HG03045 (cell line): ENCODE measurements at regions not wholly inside any gene's neighbourhood (a gene's known extent, or its start where the extent isn't known, plus 50 kb on each side); places are given as distances from the start of the nearest gene placed in this dataset.

ENCODE experiments used
- ATAC-seq: cut with Tn5 transposase; IDR thresholded peaks from one replicate; pipeline ENCODE4 v1.9.1; 2021; ENCODE audit warnings: mild to moderate bottlenecking, moderate library complexity; ENCODE audit not compliant: unreplicated experiment

DNA sequence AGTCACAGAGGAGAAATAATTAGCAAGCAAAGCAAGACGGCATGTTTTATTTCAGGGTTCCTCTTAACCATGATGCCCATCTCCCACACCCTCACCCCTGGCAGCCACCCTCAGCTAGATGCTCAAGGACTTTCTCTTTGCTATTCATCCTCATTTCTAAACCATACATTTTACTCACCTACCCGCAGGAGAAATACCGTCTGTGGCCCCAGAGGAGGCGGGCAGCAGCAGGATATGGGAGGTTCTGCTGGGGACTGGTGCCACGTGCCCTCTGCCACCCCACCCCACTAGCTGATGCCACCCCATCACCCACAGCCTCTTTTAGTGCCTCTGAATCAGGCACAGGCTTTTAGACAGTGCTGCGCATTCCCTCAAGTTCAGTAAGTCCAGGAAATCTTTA, 168.7 kb upstream of the ITGB1 start:
- no peak for ATAC-seq

DNA sequence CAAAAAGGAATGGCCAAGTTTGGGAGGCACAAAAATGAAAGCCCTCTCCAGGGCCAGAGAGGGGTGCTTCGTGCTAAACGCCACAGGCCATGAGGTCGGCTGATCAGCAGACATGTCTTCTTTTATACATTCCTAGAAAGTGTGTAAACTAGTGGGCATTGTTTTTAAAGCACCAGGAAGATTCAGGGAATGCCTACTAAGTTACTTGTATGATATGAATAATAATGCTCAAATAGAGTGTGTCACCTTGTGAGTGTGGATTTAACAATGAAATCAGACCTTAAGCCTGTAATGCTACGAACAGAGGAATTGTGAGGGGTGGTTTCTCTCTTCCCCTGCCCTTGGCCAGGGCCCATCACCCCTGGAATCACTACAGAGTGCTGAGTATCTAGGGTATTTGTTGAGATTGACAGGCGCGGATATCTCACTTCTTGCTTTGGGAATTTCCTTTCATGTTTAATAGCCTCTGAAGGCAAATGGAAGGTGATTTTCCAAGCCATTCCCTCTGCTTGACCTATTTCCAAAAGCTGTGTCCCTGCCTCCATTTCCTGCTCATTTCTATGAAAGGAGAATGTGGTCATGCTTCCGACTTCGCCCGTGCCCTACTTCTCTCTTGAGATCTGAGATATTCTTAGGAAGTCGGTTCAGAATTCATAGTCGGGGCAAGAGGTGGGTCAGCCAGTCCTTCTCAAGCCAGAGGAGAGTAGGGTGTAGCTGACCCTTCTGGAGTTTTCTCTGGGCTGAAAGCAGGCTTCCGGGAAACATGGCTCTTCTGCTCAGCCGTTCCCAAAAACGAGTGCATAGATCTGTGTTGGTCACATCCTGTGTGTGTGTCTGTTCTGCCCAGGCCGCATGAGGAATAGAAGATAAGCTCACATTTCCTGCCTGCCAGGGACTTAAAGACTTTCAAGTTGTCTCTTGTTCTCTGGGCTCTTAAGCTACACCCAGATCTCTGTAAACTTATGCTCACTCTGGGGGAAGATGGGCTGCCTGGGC, 167.8 kb upstream of the ITGB1 start:
- ATAC-seq: no peak

DNA sequence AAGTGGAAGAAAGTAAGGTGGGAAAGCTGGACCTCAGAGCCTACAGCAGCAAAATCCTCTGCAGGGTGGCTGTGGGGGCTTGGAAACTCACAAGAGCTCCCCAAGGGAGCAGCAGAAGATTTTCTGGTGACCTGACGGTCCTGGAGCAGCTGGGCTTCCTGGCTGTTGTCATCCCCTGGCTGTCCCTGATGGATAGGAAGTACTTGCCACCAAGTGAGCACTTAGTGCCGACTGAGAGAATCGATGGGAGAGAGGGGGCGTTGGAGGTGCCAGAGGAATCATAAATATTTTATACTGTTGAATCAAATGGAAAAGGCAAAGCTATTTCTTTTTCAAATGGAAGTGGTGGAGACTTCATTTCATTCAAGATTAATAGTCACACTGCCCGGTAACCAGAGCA, 167.1 kb upstream of the ITGB1 start:
- no peak for ATAC-seq

DNA sequence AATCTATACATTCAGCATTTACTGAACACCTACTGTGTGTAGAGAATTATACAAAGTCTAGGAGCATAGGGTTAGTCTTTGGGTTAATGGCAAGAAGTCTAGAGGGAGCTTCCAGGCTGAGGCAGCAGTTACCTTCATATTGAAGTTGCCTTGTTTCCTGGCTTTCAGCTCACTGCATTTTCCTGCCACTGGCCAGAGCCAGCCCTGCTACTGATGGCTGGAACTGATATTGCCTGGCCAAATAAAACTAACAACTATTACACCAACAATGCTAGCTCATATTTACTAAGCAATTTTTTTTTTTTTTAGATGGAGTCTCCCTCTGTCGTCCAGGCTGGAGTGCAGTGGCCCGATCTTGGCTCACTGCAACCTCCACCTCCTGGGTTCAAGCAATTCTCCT, 165.7 kb upstream of the ITGB1 start:
- no peak for ATAC-seq

DNA sequence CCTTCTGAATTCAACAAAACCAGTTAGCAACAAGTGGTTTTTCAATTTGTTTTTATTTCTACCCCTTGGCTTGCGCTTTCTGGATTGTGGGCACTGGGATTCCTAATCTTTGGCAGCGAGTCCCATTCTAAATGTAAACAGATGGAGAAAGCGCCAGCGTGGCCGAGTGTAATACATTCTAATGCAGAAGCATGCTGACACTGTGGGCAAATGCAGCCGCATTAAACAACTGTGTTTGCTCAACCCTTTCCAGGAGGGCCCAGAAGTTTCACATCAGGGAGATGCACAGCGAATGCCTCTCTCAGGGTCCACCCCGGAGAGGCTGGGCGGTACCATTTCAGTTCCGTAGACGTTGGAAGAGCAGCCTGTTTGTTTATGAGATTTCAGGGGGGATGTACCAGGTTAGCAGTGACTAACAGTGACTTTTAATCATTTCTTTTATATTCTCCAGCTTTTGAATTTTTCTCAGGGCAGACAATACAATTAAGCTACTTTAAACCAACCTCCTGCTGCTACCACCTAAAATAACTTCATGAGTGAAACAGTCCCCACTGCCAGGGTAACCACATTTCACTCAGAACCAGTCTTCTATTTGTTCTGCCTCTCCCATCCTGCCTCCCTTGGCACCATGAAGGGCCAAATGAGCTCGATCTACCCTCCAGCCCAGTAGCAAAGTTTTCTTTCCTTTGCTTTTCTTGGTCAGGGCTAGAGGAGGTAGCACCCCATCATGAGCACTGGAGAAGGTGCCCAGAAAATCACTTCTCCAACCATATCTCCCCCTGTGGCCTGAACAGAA, 164.2 kb upstream of the ITGB1 start:
- ATAC-seq: no peak

DNA sequence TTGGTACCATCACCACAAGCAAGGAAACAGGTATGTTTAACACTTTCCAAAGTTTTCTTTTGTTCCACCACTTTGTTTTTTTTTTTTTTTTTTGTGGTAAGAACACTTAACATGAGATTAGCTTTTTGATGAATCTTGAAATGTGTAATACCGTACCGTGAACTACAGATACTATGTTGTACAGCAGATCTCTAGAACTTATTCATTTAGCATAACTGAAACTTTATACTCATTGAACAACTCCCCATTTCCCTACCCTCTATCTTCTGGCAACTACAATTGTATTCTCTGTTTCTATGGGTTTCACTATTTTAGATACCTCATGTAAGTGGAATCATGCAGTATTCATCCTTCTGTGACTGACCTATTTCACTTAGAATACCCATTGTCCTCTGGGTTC, 162.7 kb upstream of the ITGB1 start:
- ATAC-seq: no peak

DNA sequence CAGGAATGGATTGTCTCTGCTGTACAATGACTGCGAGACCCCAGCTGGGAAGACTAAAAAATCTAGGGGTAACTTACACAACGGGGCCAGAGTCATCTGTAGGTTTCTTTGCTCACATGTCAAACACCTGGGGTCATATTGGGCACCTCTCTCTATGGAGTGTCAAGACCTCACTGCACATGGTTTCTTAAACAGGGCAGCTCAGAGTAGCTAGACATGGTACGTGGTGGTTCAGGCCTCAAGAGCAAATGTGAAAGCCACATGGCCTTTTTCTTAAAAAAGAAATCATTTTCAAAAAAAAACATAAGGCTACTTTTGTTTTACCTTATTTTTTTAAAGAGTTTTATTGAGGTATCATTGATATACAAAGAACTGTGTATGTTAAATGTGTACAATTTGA, 162.2 kb upstream of the ITGB1 start:
- no peak for ATAC-seq

DNA sequence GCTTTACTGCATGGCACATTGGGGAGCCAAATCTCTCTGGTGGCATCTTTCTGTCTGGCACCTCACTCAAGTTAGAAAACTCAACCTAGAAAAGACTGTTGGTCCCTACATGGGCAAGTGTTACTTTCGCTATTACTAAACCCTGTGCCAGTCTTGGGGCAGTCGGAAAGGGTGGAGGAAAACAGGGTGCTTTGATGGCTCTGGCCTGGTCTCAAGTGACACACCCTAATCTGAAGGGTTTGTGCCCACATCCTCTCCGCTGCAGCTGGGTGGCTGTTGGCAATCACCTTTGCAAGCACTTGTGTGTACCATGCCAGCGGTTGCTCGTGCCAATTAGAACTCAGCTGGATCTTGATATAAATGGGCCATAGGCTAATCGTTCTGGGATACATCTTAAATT, 159.8 kb upstream of the ITGB1 start:
- ATAC-seq: no peak

DNA sequence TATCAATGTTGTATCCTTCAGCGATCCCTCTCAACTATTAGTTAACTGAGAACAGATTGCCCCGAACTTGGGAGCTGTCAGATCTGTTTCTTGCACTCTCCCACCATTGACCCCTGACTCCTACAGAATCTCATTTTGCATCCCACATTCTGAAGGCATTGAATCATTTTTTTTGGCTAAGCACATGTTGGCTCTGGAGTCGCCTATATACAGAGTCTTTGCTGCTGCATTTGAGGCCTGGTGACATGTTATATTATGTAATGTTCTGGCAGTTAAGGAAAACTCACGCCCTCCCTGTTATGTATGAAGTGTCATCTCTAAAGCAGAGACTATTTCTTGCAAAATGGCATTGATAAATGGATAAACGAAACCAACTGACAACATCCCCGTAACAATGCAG, 159.2 kb upstream of the ITGB1 start:
- no peak for ATAC-seq

DNA sequence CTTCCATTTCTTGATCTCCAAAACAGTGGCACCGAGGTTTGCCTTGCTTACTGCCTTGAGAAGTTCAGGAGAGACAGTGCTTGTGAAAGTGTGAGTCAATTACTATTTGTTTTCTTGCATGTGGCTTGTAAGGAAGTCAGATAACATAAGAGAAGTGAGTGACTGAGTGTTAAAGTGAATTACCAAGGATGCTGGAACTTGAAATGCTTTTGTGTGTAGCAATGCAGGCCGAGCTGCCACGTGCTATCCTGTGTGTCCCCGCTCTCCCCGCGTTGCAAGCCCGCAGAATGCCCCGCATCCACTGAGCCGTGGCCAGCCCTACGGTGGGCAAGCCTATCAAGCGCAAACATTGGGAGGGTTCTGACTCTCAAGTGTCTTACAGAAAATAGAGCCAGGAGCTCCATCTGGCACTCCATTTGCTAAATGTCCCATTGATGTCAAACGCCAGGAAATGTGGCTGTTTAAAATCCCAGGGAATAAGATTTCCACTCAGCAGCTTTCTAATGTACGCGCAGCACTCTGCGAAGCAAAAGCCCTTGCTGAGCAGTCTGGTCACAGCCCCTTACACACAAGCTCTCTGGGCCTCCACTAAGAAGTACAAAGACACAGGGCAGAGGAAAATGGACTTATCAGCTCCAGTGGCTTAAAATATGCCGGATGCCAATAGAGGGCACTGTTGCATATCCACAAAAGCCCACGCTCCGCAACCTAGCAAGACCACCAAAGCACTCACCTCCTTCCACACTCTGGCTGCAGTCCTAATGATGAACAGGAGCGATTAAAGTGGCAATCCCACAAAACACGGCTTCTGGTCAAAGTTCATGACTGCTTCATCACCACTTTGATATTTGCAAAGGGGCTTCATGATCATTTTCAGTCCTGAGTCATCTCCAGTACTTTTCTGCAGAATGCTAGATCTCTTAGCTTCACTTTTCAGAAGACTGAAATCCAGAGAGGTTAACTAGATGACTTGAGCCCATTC, 158.0 kb upstream of the ITGB1 start:
- no peak for ATAC-seq

DNA sequence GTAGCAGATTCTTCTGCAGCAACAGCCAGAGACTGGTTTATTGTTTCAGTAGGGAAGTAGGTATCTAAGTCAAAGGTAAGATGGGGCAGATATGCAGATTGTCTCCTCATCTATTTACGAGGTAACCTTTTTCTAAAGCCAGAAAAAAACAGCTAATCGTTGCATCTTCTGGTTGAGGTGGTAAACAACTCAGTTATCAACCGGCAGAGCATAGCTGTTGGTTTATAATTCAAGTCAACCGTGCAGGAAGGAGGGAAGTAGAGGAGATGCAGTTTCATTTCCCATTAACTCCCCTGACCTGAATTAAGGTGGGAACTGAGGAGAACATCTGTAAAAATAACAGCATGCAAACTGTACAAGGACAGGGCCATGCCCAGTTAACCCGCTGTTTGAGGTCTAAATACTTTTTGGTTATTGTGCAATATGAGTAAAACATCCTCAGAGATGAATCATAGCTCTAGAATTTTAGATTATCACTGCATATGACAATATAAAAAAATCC, 156.5 kb upstream of the ITGB1 start:
- ATAC-seq: no peak

DNA sequence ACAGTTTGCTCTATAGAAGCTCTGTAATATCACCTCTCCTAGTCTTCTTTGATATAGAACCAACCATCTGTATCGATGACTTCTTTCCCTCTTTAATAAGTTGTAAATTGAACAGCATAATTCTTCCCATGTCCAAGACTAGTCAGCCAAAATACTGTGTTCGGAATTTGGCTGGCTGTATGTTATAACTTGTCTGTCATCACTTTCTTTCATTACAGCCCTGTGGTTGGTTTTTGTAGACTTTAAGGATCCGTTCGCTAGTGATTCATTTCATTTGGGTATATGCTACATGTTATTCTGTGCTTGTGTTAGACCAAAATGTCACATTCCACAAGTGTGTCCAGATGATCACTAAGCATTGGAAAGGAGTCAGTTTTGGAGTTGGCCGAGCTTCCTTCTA, 155.4 kb upstream of the ITGB1 start:
- ATAC-seq: no peak

DNA sequence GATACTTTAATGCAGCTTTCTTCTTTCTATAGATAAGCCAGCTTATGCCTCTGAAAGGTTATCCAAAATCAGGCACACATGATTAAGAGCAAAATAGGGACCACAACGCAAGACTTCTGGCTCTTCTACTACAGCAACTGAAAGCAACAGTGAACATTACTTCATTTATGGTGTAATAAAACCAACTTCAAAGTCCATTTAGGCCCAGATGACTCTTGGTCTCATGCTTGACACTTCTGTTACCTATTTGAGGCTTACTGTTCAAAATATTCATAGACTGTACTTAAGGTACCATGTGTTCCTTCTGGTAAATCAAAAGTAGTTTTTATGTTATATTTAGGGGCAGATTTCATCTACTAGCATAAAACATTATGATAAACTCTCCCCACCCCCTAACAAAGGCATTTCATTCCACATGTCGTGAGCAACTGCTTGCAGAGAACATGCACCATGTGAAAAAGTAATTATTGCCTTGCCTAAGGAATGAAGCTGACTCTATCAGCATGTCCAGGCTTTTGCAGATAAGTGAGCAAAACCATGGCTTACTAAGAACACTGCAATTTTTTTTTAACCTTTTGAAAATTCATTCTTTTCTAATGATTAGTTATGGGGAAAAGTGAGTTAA, 154.9 kb upstream of the ITGB1 start:
- no peak for ATAC-seq

DNA sequence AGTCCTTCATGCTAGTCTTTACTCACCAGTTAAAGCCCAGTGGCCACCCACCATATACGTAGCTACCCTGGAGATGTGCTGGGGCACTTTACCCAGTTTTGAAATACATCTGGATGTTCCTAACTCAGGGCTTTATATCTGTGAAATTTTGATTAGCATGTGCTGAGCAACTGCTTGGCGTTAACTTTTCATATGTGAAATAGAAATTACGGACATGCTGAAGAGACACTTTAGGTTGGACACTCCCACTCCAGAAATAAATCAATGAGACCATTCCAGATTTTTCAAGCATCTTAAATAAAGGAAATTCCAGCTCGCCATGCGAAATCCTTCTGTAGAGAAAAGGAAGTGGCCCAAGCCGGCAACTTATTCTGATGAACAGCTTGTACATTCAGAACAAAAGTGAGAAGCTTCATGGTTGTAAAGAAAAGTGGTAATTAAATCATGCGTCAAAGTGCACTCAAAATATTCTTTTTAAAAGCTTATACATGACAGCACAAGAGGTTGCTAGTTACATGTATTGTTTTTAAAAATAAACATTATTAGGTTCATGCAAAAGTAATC, 153.5 kb upstream of the ITGB1 start:
- no peak for ATAC-seq

DNA sequence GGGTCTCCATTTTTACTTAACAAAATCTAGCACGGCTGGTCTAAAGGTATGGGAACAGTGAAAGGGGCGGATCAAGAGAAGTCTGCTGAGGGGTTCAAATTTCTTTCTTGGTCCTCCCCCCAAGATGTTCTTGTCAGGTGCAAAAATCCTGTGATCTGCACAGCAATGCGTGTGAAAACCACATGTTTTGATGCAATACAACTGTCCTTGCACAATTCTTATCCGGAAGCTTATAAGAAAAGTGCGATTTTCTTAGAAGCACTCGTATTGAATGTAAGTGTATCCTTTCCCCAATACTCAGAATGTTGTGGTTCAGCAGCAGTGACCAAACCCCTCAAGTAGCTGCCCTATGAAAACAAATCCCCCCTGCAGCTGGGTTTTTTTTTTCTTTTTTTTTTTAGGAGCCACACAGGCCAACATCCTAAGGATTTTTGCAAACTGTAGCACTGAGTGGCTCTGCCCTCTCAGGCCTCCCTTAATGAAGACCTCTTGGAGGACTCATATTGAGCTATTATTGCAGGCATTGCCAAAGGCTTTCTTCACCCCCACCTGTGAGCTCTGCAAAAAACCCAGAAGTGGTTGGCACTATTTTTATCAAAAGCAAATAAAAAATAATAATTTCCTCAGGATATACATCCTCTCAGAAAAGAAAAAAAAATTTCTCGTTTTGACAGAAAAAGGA, 151.9 kb upstream of the ITGB1 start:
- ATAC-seq: no peak

DNA sequence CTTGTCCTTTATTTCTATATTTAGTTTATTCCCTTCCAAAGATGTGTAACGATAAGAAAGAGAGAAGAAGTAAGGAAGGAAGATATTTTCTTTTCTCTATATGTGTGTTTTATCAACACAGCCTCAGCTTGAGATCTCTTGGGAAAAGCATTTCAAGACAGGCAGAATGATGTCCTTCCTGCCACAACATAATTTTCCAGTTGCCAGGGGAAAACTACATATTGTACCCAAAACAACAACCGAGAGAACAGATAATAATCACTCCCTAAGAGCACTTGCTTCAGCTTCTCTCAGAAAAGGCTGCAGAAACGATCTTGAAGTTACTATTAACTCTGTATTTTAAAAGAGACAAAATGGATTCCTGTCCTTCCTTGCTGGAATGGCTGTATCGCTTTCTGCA, 151.4 kb upstream of the ITGB1 start:
- ATAC-seq: no peak

DNA sequence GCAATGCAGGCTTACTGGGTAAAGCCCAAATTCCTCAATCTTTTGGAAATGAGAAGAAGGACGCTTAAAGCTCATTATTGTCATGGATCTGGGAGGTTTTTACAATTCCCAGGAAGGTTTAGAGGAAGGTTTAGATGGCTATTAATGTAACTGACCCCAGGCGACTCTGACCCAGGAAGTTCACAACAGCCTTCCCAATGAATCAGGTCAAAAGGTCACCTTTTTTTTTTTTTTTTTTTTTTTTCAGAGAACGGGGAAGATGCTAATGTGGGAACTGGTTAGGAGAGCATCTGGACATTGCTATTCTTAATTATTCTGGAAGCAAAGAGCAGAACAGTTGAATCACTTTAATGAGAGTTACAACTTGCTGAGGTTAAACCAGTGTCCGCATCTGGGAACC, 149.9 kb upstream of the ITGB1 start:
- no peak for ATAC-seq

DNA sequence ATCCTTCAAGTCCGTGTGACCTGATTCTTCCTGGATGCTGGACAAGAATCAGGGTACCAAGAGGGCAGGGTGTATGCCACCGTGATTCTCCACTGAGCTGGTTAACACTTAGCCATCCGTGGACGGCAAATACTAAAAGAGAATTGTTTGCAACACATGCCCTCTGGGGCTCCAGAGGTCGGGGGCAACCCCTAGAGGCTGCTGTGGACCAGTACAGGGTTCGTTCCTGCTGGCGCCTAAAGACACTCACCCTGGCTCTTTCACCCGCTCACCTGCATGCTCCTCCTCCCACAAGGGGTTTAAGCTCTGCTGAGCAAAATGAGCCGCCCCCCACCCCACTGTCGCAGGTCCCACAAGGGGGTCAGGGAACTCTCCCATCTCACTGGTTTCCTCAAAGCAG, 148.7 kb upstream of the ITGB1 start:
- ATAC-seq: no peak

DNA sequence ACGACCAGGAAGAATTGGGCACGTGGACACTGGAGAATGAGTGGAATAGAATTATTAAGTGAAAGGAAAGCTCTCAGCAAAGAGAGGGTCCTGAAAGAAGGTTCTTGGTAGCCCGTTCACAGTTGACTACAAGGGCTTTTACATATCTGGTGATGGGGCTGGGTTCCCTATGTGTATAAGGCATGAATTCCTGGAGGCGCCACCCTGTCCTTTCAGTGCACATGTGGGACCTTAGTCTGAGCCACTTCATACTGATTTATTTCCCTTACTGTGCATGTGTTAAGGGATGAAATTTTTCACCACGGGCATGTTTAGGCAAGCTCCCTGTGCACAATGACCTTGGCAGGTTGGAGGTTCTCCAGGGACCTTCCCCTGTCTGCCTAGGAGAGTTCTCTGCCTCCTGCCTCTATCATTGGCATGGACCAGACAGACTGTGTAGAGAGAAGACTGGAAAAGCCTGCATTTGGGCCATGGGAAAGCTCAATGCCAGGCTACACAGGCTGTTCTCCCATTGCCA, 145.9 kb upstream of the ITGB1 start:
- no peak for ATAC-seq
